ENCODE measurements at regions not wholly inside any gene's neighbourhood (a gene's known extent, or its start where the extent isn't known, plus 50 kb on each side); places are given as distances from the start of the nearest gene placed in this dataset.

DNA sequence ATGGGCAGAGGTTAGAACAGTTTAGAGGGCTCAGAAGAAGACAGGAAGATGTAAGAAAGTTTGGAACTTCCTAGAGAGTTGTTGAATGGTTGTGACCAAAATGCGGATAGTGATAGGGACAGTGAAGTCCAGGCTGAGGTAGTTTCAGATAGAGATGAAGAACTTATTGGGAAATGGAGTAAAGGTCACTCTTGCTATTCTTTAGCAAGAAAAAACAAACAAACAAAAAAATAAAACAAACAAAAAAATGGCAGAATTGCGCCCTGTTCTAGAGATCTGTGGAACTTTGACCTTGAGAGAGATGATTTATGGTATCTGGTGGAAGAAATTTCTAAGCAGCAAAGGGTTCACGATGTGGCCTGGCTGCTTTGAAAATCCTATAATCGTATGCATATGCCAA is 185.1 kb upstream of the SFRP2 start:
- Histone ChIP-seq H3K4me3 (ENCODE audit: low read length) (no peak overlapping the region), H3K36me3 (ENCODE audit: control insufficient read depth, insufficient read depth, low read length) (no peaks in the 10 kb centered on the region), H3K4me1 (ENCODE audit: control insufficient read depth, insufficient read depth, low read length) (no peaks in the 10 kb centered on the region), H3K27ac (ENCODE audit: low read depth, low read length) (no peak overlapping the region), H3K27me3 (ENCODE audit: control insufficient read depth, insufficient read depth, low read length, poor library complexity, severe bottlenecking) (no peaks in the 10 kb centered on the region), H3K9me3 (ENCODE audit: control insufficient read depth, low read length) (peaks cover 16% of the 10 kb centered on the region), H3K9ac (ENCODE audit: extremely low read depth, low read length, poor library complexity, severe bottlenecking) (no peak overlapping the region)
- DNase-seq, result no peak
- 92% methylated on average over 2 to 4 of the region's 4 CpGs for WGBS, 2 experiments (ENCODE audit: insufficient coverage in 1 of 2, insufficient read length in 1 of 2)
- H3K9me3 Mint-ChIP-seq, result peaks cover 35% of the 10 kb centered on the region
- H3K4me3 Mint-ChIP-seq, result no peak overlapping the region
- no peak overlapping the region for H3K27ac Mint-ChIP-seq
- H3K4me1 Mint-ChIP-seq, result no peaks in the 10 kb centered on the region
- H3K27me3 Mint-ChIP-seq (ENCODE audit: insufficient read depth), result no peaks in the 10 kb centered on the region
- H3K36me3 Mint-ChIP-seq (ENCODE audit: low read depth), result no peaks in the 10 kb centered on the region
- TF ChIP-seq, protein P1, sequence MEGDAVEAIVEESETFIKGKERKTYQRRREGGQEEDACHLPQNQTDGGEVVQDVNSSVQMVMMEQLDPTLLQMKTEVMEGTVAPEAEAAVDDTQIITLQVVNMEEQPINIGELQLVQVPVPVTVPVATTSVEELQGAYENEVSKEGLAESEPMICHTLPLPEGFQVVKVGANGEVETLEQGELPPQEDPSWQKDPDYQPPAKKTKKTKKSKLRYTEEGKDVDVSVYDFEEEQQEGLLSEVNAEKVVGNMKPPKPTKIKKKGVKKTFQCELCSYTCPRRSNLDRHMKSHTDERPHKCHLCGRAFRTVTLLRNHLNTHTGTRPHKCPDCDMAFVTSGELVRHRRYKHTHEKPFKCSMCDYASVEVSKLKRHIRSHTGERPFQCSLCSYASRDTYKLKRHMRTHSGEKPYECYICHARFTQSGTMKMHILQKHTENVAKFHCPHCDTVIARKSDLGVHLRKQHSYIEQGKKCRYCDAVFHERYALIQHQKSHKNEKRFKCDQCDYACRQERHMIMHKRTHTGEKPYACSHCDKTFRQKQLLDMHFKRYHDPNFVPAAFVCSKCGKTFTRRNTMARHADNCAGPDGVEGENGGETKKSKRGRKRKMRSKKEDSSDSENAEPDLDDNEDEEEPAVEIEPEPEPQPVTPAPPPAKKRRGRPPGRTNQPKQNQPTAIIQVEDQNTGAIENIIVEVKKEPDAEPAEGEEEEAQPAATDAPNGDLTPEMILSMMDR (conservative IDR thresholded peaks at IDR 0.05), result no peak

- H3K36me3 ChIP-seq (ENCODE audit: control insufficient read depth, insufficient read depth, low read length), result no peaks in the 10 kb centered on the region
- Mint-ChIP-seq H3K27ac (no peak overlapping the region), H3K27me3 (ENCODE audit: insufficient read depth) (no peaks in the 10 kb centered on the region), H3K4me1 (no peaks in the 10 kb centered on the region), H3K4me3 (no peak overlapping the region), H3K9me3 (peaks cover 34% of the 10 kb centered on the region), H3K36me3 (ENCODE audit: low read depth) (no peaks in the 10 kb centered on the region)
- DNase-seq, result no peak
- no peak overlapping the region for H3K4me3 ChIP-seq (ENCODE audit: low read length)
- H3K27me3 ChIP-seq (ENCODE audit: control insufficient read depth, insufficient read depth, low read length, poor library complexity, severe bottlenecking), result no peaks in the 10 kb centered on the region
- H3K27ac ChIP-seq (ENCODE audit: low read depth, low read length), result no peak overlapping the region
- no peaks in the 10 kb centered on the region for H3K4me1 ChIP-seq (ENCODE audit: control insufficient read depth, insufficient read depth, low read length)
- 86 to 92% methylated on average over 5 of the region's 5 CpGs for WGBS, 2 experiments (ENCODE audit: insufficient coverage in 1 of 2, insufficient read length in 1 of 2)
- peaks cover 16% of the 10 kb centered on the region for H3K9me3 ChIP-seq (ENCODE audit: control insufficient read depth, low read length)
- TF ChIP-seq, protein P1 (conservative IDR thresholded peaks at IDR 0.05), result no peak
- H3K9ac ChIP-seq (ENCODE audit: extremely low read depth, low read length, poor library complexity, severe bottlenecking), result no peak overlapping the region
These were observed 183.0 kb upstream of the SFRP2 start for GRCh38 chr4:153971899-153972298.

GRCh38 chr4:153970169-153970568 is 181.3 kb upstream of the SFRP2 start:
- TF ChIP-seq, protein P1 (conservative IDR thresholded peaks at IDR 0.05), result no peak
- Histone ChIP-seq H3K36me3 (ENCODE audit: control insufficient read depth, insufficient read depth, low read length) (no peaks in the 10 kb centered on the region), H3K27ac (ENCODE audit: low read depth, low read length) (no peak overlapping the region), H3K4me3 (ENCODE audit: low read length) (no peak overlapping the region), H3K9ac (ENCODE audit: extremely low read depth, low read length, poor library complexity, severe bottlenecking) (no peak overlapping the region), H3K9me3 (ENCODE audit: control insufficient read depth, low read length) (peaks cover 15% of the 10 kb centered on the region), H3K27me3 (ENCODE audit: control insufficient read depth, insufficient read depth, low read length, poor library complexity, severe bottlenecking) (no peaks in the 10 kb centered on the region), H3K4me1 (ENCODE audit: control insufficient read depth, insufficient read depth, low read length) (no peaks in the 10 kb centered on the region)
- WGBS, 2 experiments (ENCODE audit: insufficient coverage in 1 of 2, insufficient read length in 1 of 2), result 85 to 100% methylated on average over 1 of the region's 2 CpGs
- no peak overlapping the region for H3K27ac Mint-ChIP-seq
- H3K4me3 Mint-ChIP-seq, result no peak overlapping the region
- H3K4me1 Mint-ChIP-seq, result no peaks in the 10 kb centered on the region
- DNase-seq, result no peak
- H3K27me3 Mint-ChIP-seq (ENCODE audit: insufficient read depth), result no peaks in the 10 kb centered on the region
- H3K36me3 Mint-ChIP-seq (ENCODE audit: low read depth), result no peaks in the 10 kb centered on the region
- H3K9me3 Mint-ChIP-seq, result peaks cover 21% of the 10 kb centered on the region
